22Rv1 (cell line): ENCODE measurements at regions not wholly inside any gene's neighbourhood (a gene's known extent, or its start where the extent isn't known, plus 50 kb on each side); places are given as distances from the start of the nearest gene placed in this dataset.

ENCODE experiments used
- CTCF ChIP-seq: fragments of 450-650 bp; IDR thresholded peaks from 2 replicates; pipeline ENCODE4 v1.5.1; 2017; ENCODE audit warnings: mild to moderate bottlenecking
- ZFX ChIP-seq: fragments of 450-650 bp; IDR thresholded peaks from 2 replicates; pipeline ENCODE4 v1.6.1; 2017; ENCODE audit warnings: antibody characterized with exemption, borderline replicate concordance

DNA sequence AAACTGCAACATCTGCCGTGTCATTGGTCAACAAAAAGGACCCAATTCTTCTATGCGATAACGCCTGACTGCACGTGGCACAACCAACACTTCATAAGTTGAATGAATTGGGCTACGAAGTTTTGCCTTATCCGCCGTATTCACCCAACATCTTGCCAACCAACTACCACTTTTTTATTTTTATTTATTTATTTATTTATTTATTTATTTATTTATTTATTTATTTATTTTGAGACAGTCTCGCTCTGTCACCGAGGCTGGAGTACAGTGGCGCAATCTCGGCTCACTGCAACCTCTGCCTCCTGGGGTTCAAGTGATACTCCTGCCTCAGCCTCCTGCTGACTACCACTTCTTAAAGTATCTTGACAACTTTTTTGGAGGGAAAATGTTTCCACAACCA lies 127.4 kb downstream of the RASSF9 start:
- TF ChIP-seq CTCF (no peak), ZFX (no peak)
